ENCODE measurements at regions not wholly inside any gene's neighbourhood (a gene's known extent, or its start where the extent isn't known, plus 50 kb on each side); places are given as distances from the start of the nearest gene placed in this dataset.
"Not testable (repeated sequence)": the region's sequence is repeated elsewhere in the genome, so short reads cannot be mapped to it uniquely, and the experiment has no call there.

DNA sequence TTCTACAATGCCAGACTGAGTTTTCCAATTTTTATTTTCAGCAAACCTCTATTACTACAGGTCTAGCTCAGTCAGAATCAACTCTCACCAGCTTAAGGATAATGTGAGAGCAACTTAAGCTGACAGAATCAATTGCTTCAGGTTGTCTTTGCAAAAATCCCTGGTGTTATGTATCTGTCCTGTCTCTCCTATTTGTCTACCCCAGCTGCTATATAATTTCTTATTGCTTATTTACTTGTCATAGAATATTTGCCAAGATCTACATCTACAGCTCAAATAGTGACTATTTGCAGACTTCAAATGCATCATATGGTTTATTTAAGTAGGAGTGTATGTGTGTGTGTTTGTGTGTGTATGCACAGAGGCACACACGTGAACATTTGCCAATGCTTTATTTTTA is 54.1 kb downstream of the FOXG1 start:
- no peak for DNase-seq (ENCODE audit: low spot score)

DNA sequence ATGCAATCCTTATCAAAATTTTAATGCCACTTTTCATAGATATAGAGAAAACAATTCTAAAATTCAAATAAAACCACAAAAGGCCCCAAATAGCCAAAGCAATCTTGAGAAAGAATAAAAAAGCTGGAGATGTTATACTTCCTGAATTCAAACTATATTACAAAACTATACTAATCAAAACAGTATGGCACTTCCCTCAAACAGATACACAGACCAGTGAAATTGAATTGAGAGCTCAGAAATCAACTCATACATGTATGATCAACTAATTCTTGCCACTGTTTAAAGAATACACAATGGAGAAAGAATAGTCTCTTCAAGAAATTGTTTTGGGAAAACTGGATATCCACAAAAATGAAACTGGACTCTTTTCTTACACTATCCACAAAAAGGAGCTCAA is 55.4 kb downstream of the FOXG1 start:
- no peak for DNase-seq (ENCODE audit: low spot score)

DNA sequence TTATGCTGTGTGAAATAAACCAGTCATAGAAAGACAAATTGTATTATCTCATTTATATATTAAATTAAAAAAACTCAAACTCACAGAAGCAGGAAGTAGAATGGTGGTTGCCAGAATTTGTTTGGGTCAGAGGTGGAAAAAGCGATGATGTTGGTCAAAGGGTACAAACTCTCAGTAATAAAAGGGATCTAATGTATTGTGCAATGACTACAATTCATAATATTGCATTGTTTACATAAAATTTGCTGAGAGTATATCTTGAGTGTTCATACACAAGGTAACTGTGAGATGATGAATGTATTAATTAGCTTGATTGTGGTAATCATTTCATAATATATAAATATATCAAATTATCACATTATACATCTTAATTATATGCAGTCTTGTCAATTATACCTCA is 56.7 kb downstream of the FOXG1 start:
- no peak for DNase-seq (ENCODE audit: low spot score)

DNA sequence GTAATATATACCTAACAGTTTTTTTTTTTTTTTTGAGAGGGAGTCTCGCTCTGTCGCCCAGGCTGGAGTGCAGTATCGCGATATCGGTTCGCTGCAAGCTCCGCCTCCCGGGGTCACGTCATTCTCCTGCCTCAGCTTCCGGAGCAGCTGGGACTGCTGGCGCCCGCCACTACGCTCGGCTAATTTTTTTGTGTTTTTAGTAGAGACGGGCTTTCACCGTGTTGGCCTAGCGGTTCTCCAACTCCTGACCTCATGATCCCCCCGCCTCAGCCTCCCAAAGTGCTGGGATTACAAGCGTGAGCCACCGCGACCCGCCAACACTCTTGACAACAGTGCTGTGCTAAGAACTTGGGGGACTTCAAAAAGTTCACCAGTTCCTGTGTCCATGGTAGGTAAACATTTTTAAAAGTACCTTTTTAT is 63.5 kb downstream of the FOXG1 start:
- no peak for DNase-seq (ENCODE audit: low spot score)

DNA sequence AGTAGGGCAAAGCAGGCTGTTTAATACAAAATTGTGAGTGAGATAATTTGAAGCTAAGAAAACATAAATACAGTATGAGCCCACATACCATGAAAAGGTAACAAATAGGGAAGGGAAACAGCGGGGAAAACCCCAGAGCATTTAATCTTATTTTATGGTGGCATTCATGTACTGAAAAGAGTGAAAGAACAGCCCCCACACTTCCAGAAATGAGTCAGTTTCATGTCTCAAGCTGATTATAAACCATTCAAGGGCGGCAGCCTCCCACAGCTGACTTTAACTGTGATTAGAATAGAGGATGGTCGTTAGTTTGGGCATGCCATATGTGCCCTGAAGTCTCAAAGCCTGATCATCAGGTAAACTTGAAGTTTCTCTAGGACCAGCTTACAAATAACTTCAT is 64.5 kb downstream of the FOXG1 start:
- no peak for DNase-seq (ENCODE audit: low spot score)

DNA sequence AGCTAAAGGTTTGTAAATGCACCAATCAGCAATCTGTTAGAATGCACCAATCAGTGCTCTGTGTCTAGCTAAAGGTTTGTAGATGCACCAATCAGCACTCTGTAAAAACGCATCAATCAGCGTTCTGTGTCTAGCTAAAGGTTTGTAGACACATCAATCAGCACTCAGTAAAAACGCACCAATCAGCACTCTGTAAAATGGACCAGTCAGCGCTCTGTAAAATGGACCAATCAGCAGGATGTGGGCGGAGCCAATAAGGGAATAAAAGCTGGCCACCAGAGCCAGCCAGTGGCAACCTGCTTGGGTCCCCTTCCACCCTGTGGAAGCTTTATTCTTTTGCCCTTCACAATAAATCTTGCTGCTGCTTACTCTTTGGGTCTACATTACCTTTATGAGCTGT is 76.0 kb downstream of the FOXG1 start:
- not testable (repeated sequence) for DNase-seq (ENCODE audit: low spot score)

DNA sequence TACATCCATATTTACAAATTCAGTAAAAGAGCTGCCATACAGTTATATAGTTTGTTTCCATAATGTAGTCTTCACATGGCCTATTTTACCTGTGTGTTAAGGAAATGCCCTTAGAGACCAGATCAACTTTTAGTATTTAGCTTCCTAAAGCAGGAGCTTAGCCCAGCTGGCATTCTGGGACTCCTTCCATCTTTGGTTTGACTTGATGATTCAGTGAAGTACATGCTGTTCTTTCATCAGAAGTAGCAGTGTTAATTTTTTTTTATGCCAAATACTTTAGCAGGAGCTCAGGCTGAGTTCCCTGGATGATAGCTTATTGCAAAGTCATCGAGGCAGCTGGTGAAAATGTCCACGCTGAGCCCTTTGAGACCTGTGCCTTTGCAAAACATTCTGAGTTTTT is 101.0 kb downstream of the FOXG1 start:
- DNase-seq (ENCODE audit: low spot score): no peak

DNA sequence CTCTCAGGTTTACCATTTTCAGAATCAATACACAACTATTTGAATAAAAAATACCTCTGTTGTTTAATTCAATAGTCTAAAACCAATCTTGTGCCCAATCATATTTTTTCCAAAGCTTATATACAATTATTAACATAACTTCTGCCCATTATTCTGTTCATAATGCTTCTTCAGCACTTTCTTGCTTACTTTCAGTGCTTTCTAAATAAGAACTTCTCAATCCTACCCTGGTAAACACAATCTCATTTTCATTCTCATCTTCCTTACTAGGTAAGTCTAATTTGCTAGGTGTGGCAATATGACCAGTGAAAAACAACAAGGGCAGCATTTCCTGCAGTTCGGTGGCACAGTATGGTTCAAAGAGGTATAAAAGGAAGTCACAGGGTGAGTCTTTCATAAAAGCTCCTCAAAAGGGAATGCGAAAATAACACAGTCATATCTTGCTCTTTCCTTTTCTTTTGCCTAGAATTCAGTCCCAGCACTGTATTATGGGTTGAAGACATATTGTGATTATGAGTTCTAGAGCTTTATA is 103.5 kb downstream of the FOXG1 start:
- DNase-seq (ENCODE audit: low spot score): no peak

DNA sequence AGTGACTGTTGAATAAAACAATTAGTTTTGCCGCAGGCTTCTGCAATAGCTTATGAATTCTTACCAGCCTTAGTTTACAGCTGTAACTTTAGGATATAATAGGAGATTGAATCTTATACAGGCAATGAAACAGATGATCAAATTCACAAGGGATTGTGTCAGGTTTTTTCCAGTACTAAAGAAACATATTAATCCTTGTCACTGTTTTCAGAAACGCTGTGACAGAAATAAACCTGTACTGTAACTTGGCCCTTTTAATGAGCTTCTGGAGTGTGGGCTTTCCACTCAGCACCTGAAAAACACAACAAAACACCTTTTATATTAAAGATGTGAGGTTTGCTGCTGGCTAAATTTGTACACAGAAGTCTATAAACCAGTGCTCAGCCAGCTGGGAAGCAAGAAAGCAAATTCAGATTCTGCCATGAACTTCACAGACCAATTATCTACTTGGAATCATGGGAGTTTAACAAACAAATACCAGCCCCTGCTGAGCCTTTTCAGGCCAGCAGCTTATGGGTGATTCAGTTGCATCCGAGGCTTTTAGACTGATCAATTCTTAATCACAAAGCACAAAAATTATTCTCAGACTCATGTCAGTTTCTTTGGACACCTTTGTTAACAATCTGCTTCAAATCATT is 109.5 kb downstream of the FOXG1 start:
- no peak for DNase-seq (ENCODE audit: low spot score)

DNA sequence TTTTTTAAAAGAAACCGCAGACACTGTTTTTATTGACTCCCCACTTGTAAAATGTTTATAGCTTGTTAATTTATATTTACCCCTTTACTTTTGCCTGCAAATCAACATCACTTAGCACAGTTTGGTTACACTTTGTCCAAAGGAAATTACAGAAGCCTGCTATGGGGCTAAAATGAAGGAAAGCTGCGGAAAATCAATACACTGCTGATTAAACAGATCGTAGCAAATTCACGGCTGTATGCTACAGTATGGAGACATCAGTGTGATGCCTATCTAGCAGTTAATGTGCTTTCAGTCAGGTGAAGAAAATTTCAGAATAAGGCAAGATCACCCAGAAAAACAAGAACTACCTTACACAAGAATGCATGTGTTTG is 110.0 kb downstream of the FOXG1 start:
- no peak for DNase-seq (ENCODE audit: low spot score)

DNA sequence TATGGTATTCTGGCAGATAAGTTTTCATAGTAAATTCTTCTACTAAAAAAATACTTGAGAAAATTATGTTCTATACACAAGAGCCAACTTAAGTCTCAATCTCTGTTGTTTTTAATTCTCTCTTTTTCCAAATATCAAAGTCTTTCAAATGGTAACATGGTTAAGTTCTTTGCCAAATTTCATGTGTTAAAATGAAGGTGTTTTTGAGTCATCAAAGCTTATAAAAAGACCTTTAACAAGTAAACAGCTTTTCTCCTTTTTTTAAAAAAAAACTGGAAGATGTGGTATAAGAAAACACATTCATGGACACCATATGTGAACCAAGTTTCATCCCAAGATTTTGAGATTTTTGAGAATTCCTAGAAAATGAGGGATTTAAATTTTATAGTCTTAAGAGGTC is 111.3 kb downstream of the FOXG1 start:
- DNase-seq (ENCODE audit: low spot score): no peak

DNA sequence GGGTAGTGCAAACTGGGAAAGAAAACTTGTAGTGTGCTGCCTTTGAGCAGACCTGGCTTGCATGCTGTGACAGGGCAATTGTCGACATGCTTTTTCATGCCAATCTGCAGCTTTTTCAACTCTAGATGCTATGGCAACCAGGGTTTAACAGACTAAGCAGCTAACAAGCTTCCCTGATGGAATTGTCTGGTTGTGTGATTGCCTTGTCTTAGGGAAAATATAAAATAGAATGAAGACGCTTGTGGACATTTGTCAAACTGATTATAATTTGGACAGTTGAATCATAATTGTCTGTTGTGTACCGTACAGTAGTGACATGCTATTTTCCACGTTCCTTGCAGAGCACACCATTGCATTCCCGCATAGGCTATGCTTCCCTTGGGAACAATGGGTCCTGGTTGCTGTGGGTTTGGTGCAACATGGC is 113.0 kb downstream of the FOXG1 start:
- no peak for DNase-seq (ENCODE audit: low spot score)

DNA sequence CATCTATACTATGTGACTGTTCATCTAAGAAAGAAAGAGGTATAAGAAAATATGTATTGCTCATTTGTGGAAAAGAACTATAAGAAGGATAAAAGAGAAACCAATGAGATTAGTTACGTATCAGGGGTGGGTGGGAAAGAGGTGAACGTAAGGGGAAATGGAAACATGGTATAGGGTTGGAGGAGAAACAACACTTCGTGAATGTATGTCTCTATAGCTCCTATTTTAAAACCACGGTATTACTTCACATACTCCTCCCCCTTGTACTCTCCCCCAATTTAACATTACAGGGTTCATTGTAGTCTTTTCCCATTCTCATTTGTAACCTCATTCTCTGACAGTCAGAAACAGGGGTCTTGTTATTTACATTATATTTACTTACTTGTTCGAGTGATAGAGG is 120.4 kb downstream of the FOXG1 start:
- no peak for DNase-seq (ENCODE audit: low spot score)

DNA sequence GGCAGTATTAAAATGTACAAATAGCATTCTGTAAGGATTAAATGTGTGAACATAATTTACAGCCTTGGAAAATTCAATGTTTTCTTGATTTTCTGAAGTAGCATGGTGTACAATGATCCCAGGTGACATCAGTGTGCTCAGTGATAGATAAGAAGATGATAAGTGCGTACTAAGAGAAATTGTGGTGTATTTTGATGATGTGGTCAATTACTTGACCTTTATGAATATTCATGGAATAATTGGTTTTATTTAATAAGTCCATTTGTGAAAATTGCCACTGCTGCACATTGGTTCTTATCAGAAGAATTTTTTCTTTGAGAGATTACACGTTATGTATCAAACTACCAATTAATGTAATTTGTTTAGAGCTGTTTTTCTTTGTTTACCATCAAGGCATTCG is 128.8 kb downstream of the FOXG1 start:
- DNase-seq (ENCODE audit: low spot score): no peak

DNA sequence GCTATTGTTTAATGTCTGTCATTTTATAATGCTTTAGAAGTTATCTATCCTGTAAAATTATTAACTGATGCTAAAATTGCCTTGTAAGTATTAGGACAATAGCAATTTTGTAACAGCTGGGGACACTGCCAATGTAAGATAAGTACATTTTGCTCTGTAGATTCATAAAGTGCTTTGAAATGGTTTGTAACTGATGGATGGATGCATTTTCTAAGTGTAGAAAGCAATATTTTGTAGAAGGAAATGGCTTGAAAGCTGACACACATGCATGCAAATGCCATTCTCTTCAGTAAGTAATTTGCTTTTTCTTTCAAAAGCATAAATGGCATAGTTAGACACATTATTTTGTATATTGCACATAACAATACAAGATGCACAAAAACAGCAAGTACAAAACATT is 129.8 kb downstream of the FOXG1 start:
- DNase-seq (ENCODE audit: low spot score): no peak

DNA sequence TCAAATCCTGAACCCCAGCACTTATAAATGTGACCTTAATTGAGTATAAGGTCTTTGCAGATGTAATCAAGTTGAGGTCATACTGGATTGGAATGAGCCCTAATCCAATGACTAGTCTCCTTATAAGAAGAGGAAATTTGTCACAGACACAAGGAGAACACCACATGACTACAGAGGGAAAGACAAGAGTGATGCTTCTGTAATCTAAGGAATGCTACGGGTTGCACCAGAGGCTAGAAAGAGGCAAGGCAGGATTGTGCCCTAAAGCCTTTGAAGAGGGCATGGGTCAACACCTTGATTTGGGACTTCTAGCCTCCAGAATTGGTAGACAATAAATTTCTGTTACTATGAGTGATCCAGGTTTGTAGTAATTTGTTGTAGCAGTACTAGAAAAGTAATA is 135.0 kb downstream of the FOXG1 start:
- DNase-seq (ENCODE audit: low spot score): no peak

DNA sequence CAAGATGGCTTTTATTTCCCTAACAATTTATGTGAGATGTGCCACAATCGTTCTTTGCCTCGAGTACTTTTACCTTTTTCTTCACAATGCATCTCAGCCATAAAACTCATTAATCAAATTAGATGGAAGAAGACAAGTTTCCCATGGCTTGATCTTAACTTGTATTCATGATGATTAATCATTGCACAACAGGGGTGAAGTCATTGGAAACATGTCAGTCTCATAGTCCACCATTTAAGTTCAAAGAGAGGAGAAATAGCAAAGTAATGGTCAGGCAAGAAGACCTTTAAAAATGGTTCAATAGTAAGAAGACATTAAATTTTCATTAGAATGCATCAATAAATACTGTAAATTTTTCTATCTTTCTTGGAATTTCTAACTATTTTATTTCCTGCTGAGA is 136.3 kb downstream of the FOXG1 start:
- no peak for DNase-seq (ENCODE audit: low spot score)

DNA sequence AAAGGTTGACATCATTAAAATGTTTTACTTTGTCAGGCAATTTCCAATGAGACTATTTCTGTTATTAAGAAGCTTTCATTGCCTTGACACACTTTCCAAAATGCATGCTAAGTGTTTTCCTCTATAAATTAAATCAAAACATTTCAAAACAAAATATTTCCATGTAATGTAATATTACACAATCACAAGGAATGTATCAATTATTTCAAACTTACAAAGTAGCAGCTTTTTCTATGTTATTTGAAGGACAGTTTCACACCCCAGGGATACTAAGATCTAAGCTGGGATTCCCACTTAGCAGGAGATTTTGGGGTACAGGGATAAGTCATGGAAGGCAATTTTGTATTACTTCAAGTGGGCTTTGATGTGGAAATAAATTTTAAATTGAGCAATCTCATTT is 144.9 kb downstream of the FOXG1 start:
- DNase-seq (ENCODE audit: low spot score): no peak

DNA sequence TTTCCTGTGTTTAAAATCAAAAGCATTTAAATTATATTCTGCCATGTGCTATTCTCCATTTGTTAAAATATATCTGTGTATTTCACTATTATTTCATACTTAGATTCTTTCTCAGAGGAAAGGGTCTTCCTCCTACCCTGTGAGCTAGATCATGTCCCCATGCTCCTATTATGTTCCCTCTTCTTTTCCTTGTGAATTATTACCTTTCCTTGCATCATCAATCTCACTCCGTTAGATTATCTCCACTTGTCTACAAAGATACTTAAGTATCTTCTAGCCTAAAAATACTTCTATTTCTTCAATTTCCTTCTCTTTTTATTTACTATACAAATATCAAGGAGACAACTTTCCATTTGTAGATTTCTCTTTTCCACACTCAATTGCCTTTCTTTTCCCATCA is 146.5 kb downstream of the FOXG1 start:
- DNase-seq (ENCODE audit: low spot score): no peak

DNA sequence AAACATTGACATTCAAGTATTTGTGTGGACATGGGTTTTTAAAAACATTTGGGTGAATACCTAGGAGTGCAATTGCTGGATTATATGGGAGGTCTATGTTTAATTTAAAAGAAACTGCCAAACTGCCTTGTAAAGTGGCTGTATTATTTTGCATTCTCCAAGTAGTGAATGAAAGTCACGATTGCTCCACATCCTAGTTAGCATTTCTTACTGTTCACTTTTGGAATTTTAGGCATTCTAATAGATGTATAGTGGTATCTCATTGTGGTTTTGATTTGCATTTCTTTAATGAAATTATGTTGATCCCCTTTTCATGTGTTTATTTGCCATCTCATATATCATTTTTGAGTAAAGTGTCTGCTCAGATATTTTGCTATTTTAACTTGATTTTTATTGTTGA is 159.5 kb downstream of the FOXG1 start:
- no peak for DNase-seq (ENCODE audit: low spot score)

DNA sequence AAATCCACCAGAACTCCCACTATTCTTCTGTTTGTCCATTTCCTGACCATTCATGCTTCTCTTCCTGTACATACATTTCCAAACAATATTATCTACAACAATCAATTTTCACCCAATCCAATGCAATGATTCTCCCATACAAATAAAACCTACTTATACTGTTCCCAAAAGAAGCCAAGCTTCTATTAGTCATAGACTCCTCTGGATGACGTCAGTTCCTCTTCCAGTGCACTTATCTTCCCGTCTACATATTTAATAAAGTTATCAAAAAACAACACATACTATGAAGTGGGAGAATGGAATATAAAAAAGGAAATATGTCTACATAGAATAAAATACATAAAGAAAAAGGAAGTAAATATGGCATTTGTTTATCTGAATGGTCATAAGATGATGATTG is 165.4 kb downstream of the FOXG1 start:
- no peak for DNase-seq (ENCODE audit: low spot score)

DNA sequence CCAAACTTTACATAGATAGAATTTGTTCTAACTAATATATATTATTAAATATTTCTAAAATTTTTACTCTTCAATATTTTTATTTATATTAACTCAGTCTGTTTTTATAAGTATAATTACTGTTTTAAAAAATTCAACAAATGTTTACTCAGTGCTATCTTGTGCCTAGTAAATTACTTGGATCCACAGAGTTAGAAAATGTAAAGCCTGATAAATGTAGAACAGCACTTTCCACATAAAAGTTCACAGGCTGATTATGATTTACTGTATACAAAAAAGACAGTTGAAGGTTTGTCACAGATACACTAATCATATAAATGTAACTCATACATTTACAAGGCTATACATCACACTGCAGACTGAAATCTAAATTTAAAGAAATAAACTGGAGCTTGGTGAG is 170.0 kb downstream of the FOXG1 start:
- DNase-seq (ENCODE audit: low spot score): no peak

DNA sequence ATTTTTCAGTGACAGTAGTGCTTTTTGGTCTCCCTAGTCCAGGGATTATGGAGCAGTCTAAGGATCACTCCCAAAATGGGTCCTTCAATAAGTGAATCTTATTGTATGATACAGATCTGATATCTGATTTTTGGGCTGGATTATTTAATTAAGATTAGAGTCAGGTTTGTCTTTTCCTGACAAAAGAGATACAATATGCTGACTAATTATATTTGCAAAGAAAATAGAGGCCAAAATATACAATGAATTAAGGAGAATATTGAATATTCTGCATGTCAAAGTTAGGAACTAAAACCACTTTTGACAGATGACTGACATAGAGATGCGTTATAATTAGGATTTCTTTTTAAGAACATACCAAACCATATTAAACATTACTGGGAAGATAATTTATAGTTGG is 175.2 kb downstream of the FOXG1 start:
- DNase-seq (ENCODE audit: low spot score): no peak

DNA sequence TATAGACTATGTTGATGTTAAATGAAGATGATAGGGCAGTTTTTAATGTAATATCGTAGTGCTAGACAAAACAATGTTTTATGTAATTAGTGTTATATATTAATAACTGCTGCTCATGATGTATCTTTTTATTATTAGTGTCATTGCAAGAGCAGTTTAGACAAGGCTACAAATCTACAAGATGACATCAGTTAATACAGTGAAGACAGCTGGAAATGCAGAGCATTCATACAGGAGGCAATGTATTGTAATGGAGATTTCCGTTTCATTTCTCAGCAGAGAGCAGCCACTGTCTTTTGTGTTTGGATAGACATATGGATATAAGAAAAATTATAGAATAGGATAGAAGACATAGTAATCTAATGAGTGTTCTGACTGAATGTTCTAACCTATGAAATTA is 178.0 kb downstream of the FOXG1 start:
- DNase-seq (ENCODE audit: low spot score): no peak

DNA sequence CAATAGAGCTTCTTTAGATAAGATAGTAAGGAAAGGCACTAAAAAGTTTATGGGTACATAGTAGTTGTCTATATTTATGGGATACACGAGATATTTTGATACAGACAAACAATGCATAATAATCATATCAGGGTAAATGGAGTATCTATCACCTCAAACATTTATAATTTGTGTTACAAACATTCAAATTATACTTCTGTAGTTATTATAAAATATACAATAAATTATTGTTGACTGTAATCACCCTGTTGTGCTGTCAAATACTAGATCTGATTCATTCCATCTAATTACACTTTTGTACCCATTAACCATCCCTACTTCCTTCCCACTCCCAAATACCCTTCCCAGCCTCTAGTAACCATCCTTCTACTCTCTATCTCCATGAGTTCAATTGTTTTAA is 179.7 kb downstream of the FOXG1 start:
- DNase-seq (ENCODE audit: low spot score): no peak
